Hepatocyte (in vitro differentiated cells): ENCODE measurements at regions not wholly inside any gene's neighbourhood (a gene's known extent, or its start where the extent isn't known, plus 50 kb on each side); places are given as distances from the start of the nearest gene placed in this dataset.

ENCODE experiments used
- DNase-seq: peaks from one replicate; pipeline ENCODE4 v3.0.0-alpha.2; 2016; ENCODE audit warnings: low spot score
- H2AFZ ChIP-seq: fragments of 200-600 bp; sonication (generic); 2 replicates; pipeline ENCODE4 v1.6.0; 2016; ENCODE audit warnings: antibody characterized with exemption, mild to moderate bottlenecking
- H3K27ac ChIP-seq: fragments of 200-600 bp; sonication (generic); 2 replicates; pipeline ENCODE4 v1.5.1; 2016; ENCODE audit warnings: mild to moderate bottlenecking
- H3K27me3 ChIP-seq: fragments of 200-600 bp; sonication (generic); 2 replicates; pipeline ENCODE4 v1.6.1; 2016
- H3K36me3 ChIP-seq: fragments of 200-600 bp; sonication (generic); replicated peaks from 2 replicates; pipeline ENCODE4 v1.5.1; 2016; ENCODE audit warnings: low read depth; ENCODE audit not compliant: insufficient read depth
- H3K4me1 ChIP-seq: fragments of 200-600 bp; sonication (generic); 2 replicates; pipeline ENCODE4 v1.5.1; 2016; ENCODE audit warnings: mild to moderate bottlenecking, moderate library complexity; ENCODE audit not compliant: insufficient read depth
- H3K4me2 ChIP-seq: fragments of 200-600 bp; sonication (generic); 2 replicates; pipeline ENCODE4 v1.6.0; 2016
- H3K4me3 ChIP-seq: fragments of 200-600 bp; sonication (generic); 2 replicates; pipeline ENCODE4 v1.5.1; 2016; ENCODE audit warnings: mild to moderate bottlenecking
- H3K79me2 ChIP-seq: fragments of 200-600 bp; sonication (generic); 2 replicates; pipeline ENCODE4 v1.6.0; 2017; ENCODE audit warnings: mild to moderate bottlenecking
- H3K9me2 ChIP-seq: fragments of 200-600 bp; sonication (generic); replicated peaks from 2 replicates; pipeline ENCODE4 v1.6.0; 2017; ENCODE audit warnings: mild to moderate bottlenecking; ENCODE audit not compliant: insufficient read depth
- H3K9me3 ChIP-seq: fragments of 200-600 bp; sonication (generic); 2 replicates; pipeline ENCODE4 v1.5.1; 2016; ENCODE audit warnings: low read depth, mild to moderate bottlenecking
- H4K20me1 ChIP-seq: fragments of 200-600 bp; sonication (generic); 2 replicates; pipeline ENCODE4 v1.6.0; 2016; ENCODE audit warnings: mild to moderate bottlenecking; ENCODE audit not compliant: insufficient read depth, poor library complexity, severe bottlenecking
- CTCF ChIP-seq: fragments of 200-600 bp; sonication (generic); IDR thresholded peaks from 2 replicates; pipeline ENCODE4 v1.5.1; 2016; ENCODE audit warnings: antibody characterized with exemption, mild to moderate bottlenecking; ENCODE audit not compliant: poor library complexity
- EZH2 ChIP-seq: fragments of 200-600 bp; sonication (generic); IDR thresholded peaks from 2 replicates; pipeline ENCODE4 v1.6.1; 2016; ENCODE audit warnings: antibody characterized with exemption, mild to moderate bottlenecking, borderline replicate concordance
- EZH2phosphoT487 ChIP-seq: fragments of 200-600 bp; sonication (generic); IDR thresholded peaks from one replicate; pipeline ENCODE4 v1.6.1; 2018; ENCODE audit warnings: antibody characterized with exemption, mild to moderate bottlenecking, low read depth, moderate library complexity; ENCODE audit not compliant: unreplicated experiment, severe bottlenecking
- WGBS: methylation state at CpG from one replicate; pipeline ENCODE4 v1.1.6; 2016; ENCODE audit warnings: low lambda C conversion rate; ENCODE audit errors: missing lambda C conversion rate; 5-methylcytosine and 5-hydroxymethylcytosine counted together

- Histone ChIP-seq H3K36me3 (no peaks in the 10 kb centered on the region), H3K4me1 (no peaks in the 10 kb centered on the region), H4K20me1 (no peaks in the 10 kb centered on the region), H3K79me2 (no peaks in the 10 kb centered on the region), H3K9me3 (no peaks in the 10 kb centered on the region), H3K27ac (no peak overlapping the region), H3K27me3 (peaks cover 10% of the 10 kb centered on the region), H3K4me2 (no peak overlapping the region), H2AFZ (no peak overlapping the region), H3K4me3 (no peak overlapping the region), H3K9me2 (no peaks in the 10 kb centered on the region)
- whole genome bisulfite sequencing = 68% methylated on average over 1 of the region's 1 CpG
- DNase-seq = no peak
- TF ChIP-seq EZH2phosphoT487 (no peak), CTCF (no peak), EZH2 (no peak)
These were observed 200.7 kb downstream of the RRAGC start for GRCh38 chr1:38658883-38659282.

- TF ChIP-seq EZH2phosphoT487 (no peak), EZH2 (no peak), CTCF (no peak)
- WGBS = 92% methylated on average over 2 of the region's 2 CpGs
- no peaks in the 10 kb centered on the region for H3K9me3 ChIP-seq
These were observed 201.7 kb downstream of the RRAGC start for GRCh38 chr1:38657873-38658272.

GRCh38 chr1:38657207-38657840 is 202.2 kb downstream of the RRAGC start:
- no peak for DNase-seq
- H3K27me3 ChIP-seq = no peaks in the 10 kb centered on the region
- H3K27ac ChIP-seq = no peak overlapping the region
- no peaks in the 10 kb centered on the region for H3K9me2 ChIP-seq
- WGBS = 83% methylated on average over 3 of the region's 3 CpGs
- no peaks in the 10 kb centered on the region for H4K20me1 ChIP-seq
- H3K4me1 ChIP-seq = no peaks in the 10 kb centered on the region
- H3K4me2 ChIP-seq = no peak overlapping the region
- TF ChIP-seq EZH2 (no peak), CTCF (no peak), EZH2phosphoT487 (no peak)
- H3K4me3 ChIP-seq = no peak overlapping the region
- H3K79me2 ChIP-seq = no peaks in the 10 kb centered on the region
- no peaks in the 10 kb centered on the region for H3K9me3 ChIP-seq
- no peak overlapping the region for H2AFZ ChIP-seq
- H3K36me3 ChIP-seq = no peaks in the 10 kb centered on the region

More at GRCh38 chr1:38657873-38658272, 201.7 kb downstream of the RRAGC start:
- Histone ChIP-seq H3K27me3 (no peaks in the 10 kb centered on the region), H3K9me2 (no peaks in the 10 kb centered on the region), H3K27ac (no peak overlapping the region), H4K20me1 (no peaks in the 10 kb centered on the region), H3K4me2 (no peak overlapping the region), H2AFZ (no peak overlapping the region), H3K4me3 (no peak overlapping the region), H3K36me3 (no peaks in the 10 kb centered on the region), H3K4me1 (no peaks in the 10 kb centered on the region), H3K79me2 (no peaks in the 10 kb centered on the region)
- DNase-seq = no peak

GRCh38 chr1:38656726-38657125 is 202.8 kb downstream of the RRAGC start:
- no peaks in the 10 kb centered on the region for H3K27me3 ChIP-seq
- 65% methylated on average over 4 of the region's 4 CpGs for WGBS
- DNase-seq = no peak
- H3K27ac ChIP-seq = no peak overlapping the region
- H3K9me3 ChIP-seq = no peaks in the 10 kb centered on the region
- H3K4me1 ChIP-seq = no peaks in the 10 kb centered on the region
- H3K4me3 ChIP-seq = no peak overlapping the region
- no peaks in the 10 kb centered on the region for H3K9me2 ChIP-seq
- H2AFZ ChIP-seq = no peak overlapping the region
- TF ChIP-seq EZH2 (no peak), EZH2phosphoT487 (no peak), CTCF (no peak)
- H3K4me2 ChIP-seq = no peak overlapping the region
- H3K79me2 ChIP-seq = no peaks in the 10 kb centered on the region
- no peaks in the 10 kb centered on the region for H3K36me3 ChIP-seq
- no peaks in the 10 kb centered on the region for H4K20me1 ChIP-seq
